GM12864 (cell line): ENCODE measurements at regions not wholly inside any gene's neighbourhood (a gene's known extent, or its start where the extent isn't known, plus 50 kb on each side); places are given as distances from the start of the nearest gene placed in this dataset.

ENCODE experiments used
- DNase-seq: peaks from one replicate; pipeline ENCODE4 v3.0.0-alpha.2; 2011; ENCODE audit warnings: low read depth
- H3K4me3 ChIP-seq: 2 replicates; pipeline ENCODE4 v1.5.1; 2011; ENCODE audit warnings: mild to moderate bottlenecking, low read depth, low read length, control low read depth
- CTCF ChIP-seq: IDR thresholded peaks from 2 replicates; pipeline ENCODE4 v1.5.1; 2011; ENCODE audit warnings: low read depth, mild to moderate bottlenecking, moderate library complexity, low read length, control low read depth, inconsistent platforms; ENCODE audit errors: missing control alignments

DNA sequence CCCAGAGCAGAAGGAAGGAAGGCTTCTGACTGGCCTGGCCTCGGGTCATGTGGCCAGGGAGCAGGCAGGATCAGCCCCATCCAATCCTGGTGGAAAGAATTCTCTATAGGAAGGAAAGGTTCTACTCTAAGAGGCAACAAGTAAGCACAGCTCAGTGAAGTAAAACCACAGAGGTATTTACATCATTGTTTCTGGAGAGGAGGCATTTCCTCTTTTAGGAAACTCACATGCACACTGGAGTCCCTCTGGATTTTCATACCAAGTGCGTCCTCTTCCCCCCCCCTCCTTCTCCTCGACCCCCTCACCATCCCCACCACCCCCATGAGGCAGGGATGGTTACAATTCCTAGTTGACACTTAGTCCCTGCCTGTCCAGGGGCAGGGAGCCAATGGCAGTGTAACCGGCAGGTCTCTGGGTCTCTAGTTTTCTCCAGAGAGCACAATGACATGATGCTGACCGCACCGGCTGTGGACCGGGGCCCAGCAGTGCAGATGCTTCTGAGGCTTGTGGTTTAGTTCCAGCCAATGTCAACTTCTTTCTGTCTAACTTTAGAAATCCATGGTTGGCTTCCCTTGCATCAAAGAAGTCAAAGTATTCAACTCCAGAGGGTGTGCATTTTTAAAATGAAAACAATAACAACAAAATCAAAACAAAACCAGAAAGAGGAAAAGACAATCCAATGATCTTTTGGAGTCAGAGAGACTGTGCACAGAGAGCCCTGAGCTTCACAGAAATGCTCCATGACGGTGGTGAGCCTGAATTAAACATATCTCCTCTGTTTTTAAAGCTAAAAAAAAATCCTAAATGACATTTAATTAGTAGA is 230.3 kb upstream of the TLE3 start:
- no peak for TF ChIP-seq CTCF
- DNase-seq, result no peak
- H3K4me3 ChIP-seq, result no peak overlapping the region

DNA sequence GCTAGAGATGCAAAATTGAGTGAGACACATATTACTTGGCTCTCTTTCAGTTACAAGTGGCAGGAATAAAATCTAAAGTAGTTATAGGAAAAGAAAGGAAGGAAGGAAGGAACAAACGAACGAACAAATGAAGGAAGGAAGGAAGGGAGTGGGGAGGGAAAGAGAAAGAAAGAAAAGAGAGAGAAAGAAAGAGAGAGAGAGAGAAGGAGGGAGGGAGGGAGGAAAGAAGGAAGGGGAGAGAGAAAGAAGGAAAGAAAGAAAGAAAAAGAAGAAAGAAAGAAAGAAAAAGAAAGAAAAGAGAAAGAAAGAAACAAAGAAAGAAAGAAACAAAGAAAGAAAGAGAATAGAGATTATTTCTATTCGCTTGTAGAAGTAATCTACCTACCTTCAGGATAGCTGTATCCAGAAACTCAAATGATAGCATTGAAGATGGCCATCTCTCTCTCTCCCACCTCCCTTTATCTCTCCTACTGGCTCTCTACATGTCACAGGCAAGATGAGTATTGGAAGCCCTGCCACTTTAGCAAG is 229.7 kb upstream of the TLE3 start:
- no peak overlapping the region for H3K4me3 ChIP-seq
- TF ChIP-seq CTCF, result no peak
- DNase-seq, result no peak

DNA sequence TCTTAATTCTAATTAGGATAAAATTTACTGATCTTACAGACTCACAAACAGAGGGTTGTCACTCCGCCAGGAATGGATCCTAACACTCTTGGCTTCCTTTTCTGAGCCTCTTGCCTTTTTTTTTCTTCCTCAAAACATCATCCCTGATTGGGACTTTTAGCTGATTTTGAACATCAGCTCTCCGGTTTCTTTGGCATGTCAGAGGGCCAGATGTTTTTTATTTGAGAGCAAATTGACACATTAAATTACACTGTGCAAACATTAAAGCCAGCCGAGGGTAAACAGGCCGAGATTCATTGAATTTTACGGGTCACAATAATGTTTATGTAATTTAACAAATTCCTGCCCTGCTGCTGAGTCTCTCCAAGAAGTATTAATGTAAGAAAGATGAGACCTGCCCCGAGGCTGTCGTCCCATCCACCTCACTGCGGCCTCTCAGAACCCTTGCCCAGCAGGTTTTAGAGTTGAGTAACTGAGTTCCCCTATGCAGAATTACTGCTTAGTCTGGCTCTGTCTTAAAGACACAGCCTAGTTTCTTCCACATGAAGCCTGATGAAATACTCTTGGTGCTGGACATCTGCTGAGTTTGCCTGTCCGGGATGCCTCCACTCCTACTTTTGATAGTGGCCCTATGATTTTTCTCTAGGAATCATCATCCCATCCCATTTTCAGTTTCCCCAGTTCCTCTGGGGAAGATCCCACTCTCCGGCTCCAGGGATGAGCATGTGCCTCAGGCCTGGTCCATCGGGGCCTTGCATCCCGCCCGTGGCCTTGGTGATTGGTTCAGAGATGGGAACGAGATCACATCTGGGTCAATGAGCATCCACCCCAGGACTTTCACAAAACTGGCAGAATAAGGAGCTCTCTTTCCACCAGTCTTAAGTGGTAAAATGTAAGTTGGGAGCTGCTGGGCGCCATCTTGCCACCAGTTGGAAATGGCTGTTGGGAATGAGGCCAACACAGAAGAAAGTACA is 226.6 kb upstream of the TLE3 start:
- DNase-seq, result no peak
- no peak overlapping the region for H3K4me3 ChIP-seq
- TF ChIP-seq CTCF, result no peak

- H3K4me3 ChIP-seq, result no peak overlapping the region
- TF ChIP-seq CTCF, result no peak
- no peak for DNase-seq
Measured at GRCh38 chr15:70323111-70323851, 225.6 kb upstream of the TLE3 start.

GRCh38 chr15:70322051-70322668 is 224.4 kb upstream of the TLE3 start:
- no peak overlapping the region for H3K4me3 ChIP-seq
- DNase-seq, result peak; percentile 61
- TF ChIP-seq CTCF, result no peak

DNA sequence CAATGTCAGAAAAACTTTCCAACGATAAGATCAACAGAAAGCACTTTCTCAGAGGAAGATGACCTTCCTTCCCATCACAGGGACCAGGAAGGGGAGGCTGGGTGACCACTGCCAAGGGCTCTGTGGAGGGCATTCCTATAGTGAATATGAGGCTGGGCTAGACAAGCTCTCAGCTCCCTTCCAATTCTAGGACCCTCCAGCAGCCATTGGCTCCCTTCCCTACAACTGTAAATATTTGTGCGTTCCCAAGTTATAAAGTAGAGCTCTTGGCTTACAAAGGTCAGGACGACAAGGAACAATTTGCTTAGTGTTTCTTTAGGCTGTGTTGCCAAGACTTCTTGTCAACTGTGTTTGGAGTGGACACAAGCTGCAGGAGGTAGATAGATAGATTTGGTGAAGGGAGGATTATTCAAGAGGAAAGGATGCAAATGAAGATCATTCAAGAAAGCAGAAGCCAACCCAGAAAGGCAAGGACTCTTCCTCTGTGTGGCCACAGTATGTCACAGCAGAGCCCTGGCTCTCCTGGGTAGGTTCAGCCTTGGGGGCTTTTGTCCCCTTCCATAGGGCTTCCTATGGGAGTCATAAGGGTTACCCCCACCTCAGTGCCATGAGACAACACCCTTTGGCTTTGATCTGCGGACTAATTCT is 223.6 kb upstream of the TLE3 start:
- DNase-seq, result no peak
- H3K4me3 ChIP-seq, result no peak overlapping the region
- no peak for TF ChIP-seq CTCF
